ENCODE measurements at regions not wholly inside any gene's neighbourhood (a gene's known extent, or its start where the extent isn't known, plus 50 kb on each side); places are given as distances from the start of the nearest gene placed in this dataset.

DNA sequence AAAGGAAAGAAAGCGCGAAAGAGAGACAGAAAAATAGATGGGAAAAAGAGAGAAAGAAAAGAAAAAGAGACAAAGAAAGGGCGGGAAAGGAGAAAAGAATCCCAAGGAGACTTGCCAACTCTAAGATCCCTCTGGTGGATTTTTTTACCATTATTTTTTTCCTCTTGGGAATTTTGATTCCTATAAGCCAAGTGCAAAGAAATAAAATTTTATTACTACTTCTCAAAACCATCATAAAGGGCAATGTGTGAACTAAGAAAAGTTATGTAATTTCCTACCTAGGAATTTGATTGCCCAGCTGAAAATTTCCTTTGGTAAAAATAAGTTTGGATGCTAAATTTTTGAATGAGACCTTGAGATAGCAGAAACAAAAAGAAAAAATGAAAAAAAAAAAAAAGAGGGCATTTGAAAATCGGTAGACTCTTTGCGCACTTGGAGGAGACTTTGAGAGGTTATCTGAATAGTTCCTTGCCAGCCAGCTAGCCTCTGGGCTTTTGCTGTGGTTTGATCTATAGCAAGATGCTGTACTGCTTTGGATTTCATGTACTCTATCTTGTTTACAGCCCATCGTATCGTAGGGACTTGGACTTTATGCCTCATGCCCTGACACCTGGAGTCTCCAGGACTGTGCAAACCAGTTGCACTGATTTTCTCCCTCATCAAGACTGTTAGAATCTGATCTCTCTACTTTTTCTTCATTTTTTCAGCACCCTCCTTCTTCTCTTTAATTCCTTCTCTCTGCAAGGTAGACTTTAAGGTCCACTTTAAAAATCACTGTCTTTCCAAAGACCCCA lies 535.4 kb upstream of the MKI67 start:
- no peak overlapping the region for H3K4me3 ChIP-seq (ENCODE audit: low read depth in 1 of 2, low read length in 2 of 2)
- H3K9me3 ChIP-seq (ENCODE audit: low read length) = no peaks in the 10 kb centered on the region
- H3K4me1 ChIP-seq (ENCODE audit: insufficient read depth, low read length) = no peaks in the 10 kb centered on the region
- H3K27me3 ChIP-seq (ENCODE audit: control insufficient read depth in 1 of 2, insufficient read depth in 2 of 2, low read length in 2 of 2) = no peaks in the 10 kb centered on the region
- no peaks in the 10 kb centered on the region for H3K36me3 ChIP-seq (ENCODE audit: insufficient read depth, low read length)
- no peak overlapping the region for H3K27ac ChIP-seq (ENCODE audit: low read depth, low read length)
- no peak overlapping the region for H3K9ac ChIP-seq (ENCODE audit: low read length)

DNA sequence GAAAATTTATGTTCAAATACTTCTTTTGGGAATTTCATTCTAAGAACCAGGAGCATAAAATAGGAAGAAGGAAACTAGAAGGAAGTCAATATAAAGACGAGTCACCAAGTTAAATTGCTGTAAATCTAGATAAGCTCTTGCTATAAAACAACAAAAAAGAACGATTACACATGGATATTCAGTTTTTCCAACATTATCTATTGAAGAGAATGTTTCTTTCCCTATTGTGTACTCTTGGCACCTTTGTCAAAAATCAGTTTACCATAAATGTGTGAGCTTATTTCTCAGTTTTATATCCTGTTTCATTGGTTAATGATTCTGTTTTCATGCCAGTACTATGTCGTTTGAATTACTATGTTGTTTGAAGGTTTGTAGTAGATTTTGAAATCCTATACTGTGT lies 536.3 kb upstream of the MKI67 start:
- Histone ChIP-seq H3K27ac (ENCODE audit: low read depth, low read length) (no peak overlapping the region), H3K9me3 (ENCODE audit: low read length) (no peaks in the 10 kb centered on the region), H3K36me3 (ENCODE audit: insufficient read depth, low read length) (no peaks in the 10 kb centered on the region), H3K27me3 (ENCODE audit: control insufficient read depth in 1 of 2, insufficient read depth in 2 of 2, low read length in 2 of 2) (no peaks in the 10 kb centered on the region), H3K9ac (ENCODE audit: low read length) (no peak overlapping the region), H3K4me3 (ENCODE audit: low read depth in 1 of 2, low read length in 2 of 2) (no peak overlapping the region), H3K4me1 (ENCODE audit: insufficient read depth, low read length) (no peaks in the 10 kb centered on the region)

DNA sequence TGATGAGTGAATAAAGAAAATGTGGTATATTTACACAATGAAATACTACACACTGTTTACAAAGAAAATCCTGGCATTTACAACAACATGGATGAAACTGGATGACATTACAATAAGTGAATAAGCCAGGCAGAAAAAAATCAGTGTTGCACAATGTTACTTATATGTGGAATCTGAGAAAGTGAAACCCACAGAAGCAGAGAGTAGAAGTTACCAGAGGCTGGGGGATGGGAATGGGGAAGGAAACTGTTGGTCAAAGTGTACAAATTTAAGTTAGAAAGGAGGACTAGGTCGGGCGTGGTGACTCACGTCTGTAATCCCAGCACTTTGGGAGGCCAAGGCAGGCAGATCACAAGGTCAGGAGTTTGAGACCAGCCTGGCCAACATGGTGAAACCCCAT lies 538.5 kb upstream of the MKI67 start:
- Histone ChIP-seq H3K27ac (ENCODE audit: low read depth, low read length) (no peak overlapping the region), H3K4me1 (ENCODE audit: insufficient read depth, low read length) (no peaks in the 10 kb centered on the region), H3K36me3 (ENCODE audit: insufficient read depth, low read length) (no peaks in the 10 kb centered on the region), H3K4me3 (ENCODE audit: low read depth in 1 of 2, low read length in 2 of 2) (no peak overlapping the region), H3K9ac (ENCODE audit: low read length) (no peak overlapping the region), H3K9me3 (ENCODE audit: low read length) (no peaks in the 10 kb centered on the region), H3K27me3 (ENCODE audit: control insufficient read depth in 1 of 2, insufficient read depth in 2 of 2, low read length in 2 of 2) (no peaks in the 10 kb centered on the region)

DNA sequence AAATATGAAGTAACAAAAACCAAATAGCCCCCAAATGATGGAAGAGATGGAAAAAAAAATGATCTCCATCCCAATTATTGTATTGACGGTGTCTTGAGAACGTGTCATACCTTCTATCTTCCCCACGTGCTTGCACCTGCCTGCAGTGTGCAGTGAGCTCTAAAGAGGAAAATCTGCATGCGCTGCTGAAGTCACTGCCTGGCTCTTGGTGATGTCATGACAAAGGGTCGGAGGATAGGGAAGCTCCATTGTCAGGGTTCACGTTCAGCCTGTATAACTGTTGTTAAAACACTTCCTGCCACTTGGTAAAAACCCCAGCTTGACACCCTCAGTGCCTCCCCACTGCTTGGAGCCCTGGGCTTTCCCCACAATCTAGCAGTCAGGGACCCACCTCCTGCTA lies 549.2 kb upstream of the MKI67 start:
- H3K9me3 ChIP-seq (ENCODE audit: low read length) = no peaks in the 10 kb centered on the region
- H3K4me3 ChIP-seq (ENCODE audit: low read depth in 1 of 2, low read length in 2 of 2) = no peak overlapping the region
- no peaks in the 10 kb centered on the region for H3K4me1 ChIP-seq (ENCODE audit: insufficient read depth, low read length)
- H3K27me3 ChIP-seq (ENCODE audit: control insufficient read depth in 1 of 2, insufficient read depth in 2 of 2, low read length in 2 of 2) = no peaks in the 10 kb centered on the region
- H3K9ac ChIP-seq (ENCODE audit: low read length) = no peak overlapping the region
- H3K27ac ChIP-seq (ENCODE audit: low read depth, low read length) = no peak overlapping the region
- no peaks in the 10 kb centered on the region for H3K36me3 ChIP-seq (ENCODE audit: insufficient read depth, low read length)

DNA sequence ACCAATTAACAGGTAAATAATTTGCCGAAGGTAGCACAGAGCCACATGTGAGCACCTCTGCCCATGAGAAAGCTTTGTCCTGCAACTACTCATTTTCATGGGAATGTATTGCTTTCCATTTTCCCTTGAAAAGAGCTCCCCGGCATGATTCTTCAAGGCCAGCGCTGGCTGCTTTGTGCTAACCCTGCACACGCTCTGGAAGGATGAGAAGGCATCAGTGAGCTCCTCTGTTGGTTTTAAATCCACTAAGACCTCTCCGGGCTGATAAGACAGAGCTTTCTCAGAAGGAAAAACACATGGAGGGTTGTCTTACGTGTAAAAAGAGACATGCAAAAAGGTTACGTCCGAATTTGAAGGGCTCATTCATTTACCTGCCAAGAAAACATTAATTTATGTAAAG lies 553.9 kb upstream of the MKI67 start:
- no peak overlapping the region for H3K4me3 ChIP-seq (ENCODE audit: low read depth in 1 of 2, low read length in 2 of 2)

DNA sequence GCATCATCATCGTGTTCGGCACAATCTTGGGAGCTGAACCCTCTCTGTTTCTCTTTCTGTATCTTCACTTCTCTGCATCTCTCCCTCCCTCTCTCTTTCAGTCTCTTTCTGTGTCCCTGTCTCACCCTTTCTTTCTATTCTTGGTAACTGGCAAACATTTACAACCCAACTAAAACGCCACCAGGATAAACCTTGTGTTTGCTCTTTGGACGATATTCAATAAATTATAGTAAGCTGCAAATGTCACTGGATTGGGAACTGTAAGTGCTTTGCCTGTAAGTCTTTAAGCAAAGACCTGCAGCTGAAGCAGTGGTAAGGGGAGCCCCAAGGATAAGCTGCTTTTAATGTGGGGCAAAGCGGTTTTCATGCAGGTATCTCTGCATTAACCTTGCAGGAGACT lies 558.0 kb upstream of the MKI67 start:
- H3K27ac ChIP-seq (ENCODE audit: low read depth, low read length) = no peak overlapping the region
- no peaks in the 10 kb centered on the region for H3K9me3 ChIP-seq (ENCODE audit: low read length)
- H3K4me1 ChIP-seq (ENCODE audit: insufficient read depth, low read length) = peaks cover 23% of the 10 kb centered on the region
- H3K27me3 ChIP-seq (ENCODE audit: control insufficient read depth in 1 of 2, insufficient read depth in 2 of 2, low read length in 2 of 2) = no peaks in the 10 kb centered on the region
- no peak overlapping the region for H3K9ac ChIP-seq (ENCODE audit: low read length)
- H3K4me3 ChIP-seq (ENCODE audit: low read depth in 1 of 2, low read length in 2 of 2) = no peak overlapping the region
- H3K36me3 ChIP-seq (ENCODE audit: insufficient read depth, low read length) = no peaks in the 10 kb centered on the region

More for the DNA sequence above, 553.9 kb upstream of the MKI67 start:
- no peak overlapping the region for H3K9ac ChIP-seq (ENCODE audit: low read length)
- peaks cover 7% of the 10 kb centered on the region for H3K4me1 ChIP-seq (ENCODE audit: insufficient read depth, low read length)
- H3K27me3 ChIP-seq (ENCODE audit: control insufficient read depth in 1 of 2, insufficient read depth in 2 of 2, low read length in 2 of 2) = no peaks in the 10 kb centered on the region
- no peaks in the 10 kb centered on the region for H3K36me3 ChIP-seq (ENCODE audit: insufficient read depth, low read length)
- no peaks in the 10 kb centered on the region for H3K9me3 ChIP-seq (ENCODE audit: low read length)
- H3K27ac ChIP-seq (ENCODE audit: low read depth, low read length) = no peak overlapping the region

DNA sequence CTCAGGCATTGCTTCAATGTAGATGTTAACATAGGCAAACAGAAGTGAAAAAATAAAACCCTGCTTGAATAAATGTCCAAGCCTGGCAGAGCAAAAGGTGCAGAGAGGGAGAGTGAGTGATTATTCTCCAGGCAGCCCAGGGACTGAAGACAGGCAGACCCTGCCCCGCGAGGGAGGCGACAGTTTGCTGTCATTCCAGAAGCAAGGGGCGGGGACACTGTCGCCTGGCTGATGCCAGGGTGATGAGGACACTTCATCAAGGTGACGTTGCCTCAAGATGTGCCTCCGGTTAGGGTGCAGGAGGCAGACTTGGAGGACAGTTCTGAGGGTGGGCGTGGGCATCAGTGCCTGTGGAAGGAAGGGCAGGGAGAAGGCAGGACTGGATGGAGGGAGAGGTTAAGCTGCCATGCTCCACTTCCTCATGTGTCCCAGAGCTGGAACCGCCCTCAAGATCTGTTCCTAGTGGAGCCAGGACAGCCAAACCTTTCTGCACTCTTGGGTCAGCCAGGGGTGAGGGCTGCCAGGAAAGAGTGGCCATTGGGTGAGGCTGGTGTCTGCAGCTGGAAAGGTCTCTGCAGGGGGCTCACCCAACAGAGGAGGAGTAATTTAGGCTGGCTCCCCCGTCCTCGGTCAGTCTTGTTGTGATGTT lies 560.5 kb upstream of the MKI67 start:
- H3K9ac ChIP-seq (ENCODE audit: low read length) = no peak overlapping the region
- no peak overlapping the region for H3K27ac ChIP-seq (ENCODE audit: low read depth, low read length)
- no peak overlapping the region for H3K4me3 ChIP-seq (ENCODE audit: low read depth in 1 of 2, low read length in 2 of 2)
- no peaks in the 10 kb centered on the region for H3K27me3 ChIP-seq (ENCODE audit: control insufficient read depth in 1 of 2, insufficient read depth in 2 of 2, low read length in 2 of 2)
- no peaks in the 10 kb centered on the region for H3K9me3 ChIP-seq (ENCODE audit: low read length)
- no peaks in the 10 kb centered on the region for H3K36me3 ChIP-seq (ENCODE audit: insufficient read depth, low read length)
- H3K4me1 ChIP-seq (ENCODE audit: insufficient read depth, low read length) = peaks cover 23% of the 10 kb centered on the region

DNA sequence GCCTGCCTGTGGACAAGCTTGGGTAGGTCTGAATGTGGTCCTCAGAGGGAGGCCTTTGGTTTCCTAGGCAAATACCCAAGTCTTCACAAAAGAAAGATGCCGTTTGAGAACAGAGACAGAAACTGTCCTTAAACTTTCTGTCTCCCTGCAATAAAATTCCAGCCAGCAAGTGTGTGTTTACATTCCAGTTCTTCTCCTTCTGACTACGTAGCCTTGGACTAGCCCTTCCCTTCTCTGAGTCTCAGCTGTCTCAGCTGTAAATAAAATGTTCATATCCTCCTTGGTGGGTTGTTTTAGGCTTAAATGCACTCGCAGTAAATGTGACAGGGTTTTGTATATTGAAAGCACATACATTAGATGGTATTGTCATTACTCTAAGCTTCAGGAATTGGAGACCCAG lies 561.2 kb upstream of the MKI67 start:
- H3K9ac ChIP-seq (ENCODE audit: low read length) = no peak overlapping the region
- no peak overlapping the region for H3K4me3 ChIP-seq (ENCODE audit: low read depth in 1 of 2, low read length in 2 of 2)
- H3K27ac ChIP-seq (ENCODE audit: low read depth, low read length) = no peak overlapping the region
- no peaks in the 10 kb centered on the region for H3K27me3 ChIP-seq (ENCODE audit: control insufficient read depth in 1 of 2, insufficient read depth in 2 of 2, low read length in 2 of 2)
- no peaks in the 10 kb centered on the region for H3K9me3 ChIP-seq (ENCODE audit: low read length)
- peaks cover 23% of the 10 kb centered on the region for H3K4me1 ChIP-seq (ENCODE audit: insufficient read depth, low read length)
- H3K36me3 ChIP-seq (ENCODE audit: insufficient read depth, low read length) = no peaks in the 10 kb centered on the region

DNA sequence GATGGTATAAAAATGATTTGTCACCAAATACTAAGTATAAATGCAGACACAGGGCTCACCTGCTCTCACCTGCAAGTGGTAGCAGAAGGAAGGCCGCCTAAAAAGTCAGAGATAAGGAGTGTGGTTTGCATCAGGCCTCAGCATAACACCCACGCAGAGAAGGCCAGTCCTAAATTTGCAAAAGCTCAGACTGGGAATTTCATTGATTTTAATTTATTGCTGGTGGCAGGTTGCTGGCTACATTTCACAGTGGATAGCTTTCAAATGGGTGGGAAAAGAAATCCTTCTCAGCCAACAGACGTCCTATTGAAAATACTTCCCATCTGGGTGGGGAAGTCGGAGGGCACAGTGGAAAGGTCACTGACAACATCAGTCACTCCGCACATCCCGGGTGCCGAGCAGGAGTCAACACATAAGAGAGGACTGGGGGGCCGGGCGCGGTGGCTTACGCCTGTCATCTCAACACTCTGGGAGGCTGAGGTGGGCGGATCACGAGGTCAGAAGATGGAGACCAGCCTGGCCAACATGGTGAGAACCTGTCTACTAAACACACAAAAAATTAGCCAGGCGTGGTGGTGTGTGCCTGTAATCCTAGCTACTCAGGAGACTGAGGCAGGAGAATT lies 561.8 kb upstream of the MKI67 start:
- H3K4me1 ChIP-seq (ENCODE audit: insufficient read depth, low read length) = peaks cover 22% of the 10 kb centered on the region
- no peak overlapping the region for H3K27ac ChIP-seq (ENCODE audit: low read depth, low read length)
- H3K36me3 ChIP-seq (ENCODE audit: insufficient read depth, low read length) = no peaks in the 10 kb centered on the region
- H3K9me3 ChIP-seq (ENCODE audit: low read length) = no peaks in the 10 kb centered on the region
- no peak overlapping the region for H3K4me3 ChIP-seq (ENCODE audit: low read depth in 1 of 2, low read length in 2 of 2)
- no peaks in the 10 kb centered on the region for H3K27me3 ChIP-seq (ENCODE audit: control insufficient read depth in 1 of 2, insufficient read depth in 2 of 2, low read length in 2 of 2)
- H3K9ac ChIP-seq (ENCODE audit: low read length) = no peak overlapping the region

DNA sequence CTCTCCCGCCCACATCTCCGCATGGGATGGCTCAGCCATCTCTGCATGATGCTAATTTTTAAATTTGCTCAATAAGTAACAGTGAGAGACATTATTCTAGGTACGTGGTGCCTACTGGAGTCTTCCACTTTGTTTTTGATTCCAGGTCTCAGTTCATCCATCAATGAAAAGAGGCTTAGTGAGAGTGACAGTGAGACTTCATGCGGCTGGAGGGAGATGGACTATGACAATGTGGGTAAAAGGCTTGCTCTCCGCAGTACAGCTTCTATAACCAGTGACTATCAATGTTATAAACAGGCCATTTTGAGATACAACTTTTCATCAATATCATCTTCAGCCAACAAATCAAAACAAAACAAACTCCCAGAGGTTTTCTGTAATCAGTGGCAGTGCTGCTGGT lies 563.4 kb upstream of the MKI67 start:
- H3K27me3 ChIP-seq (ENCODE audit: control insufficient read depth in 1 of 2, insufficient read depth in 2 of 2, low read length in 2 of 2) = no peaks in the 10 kb centered on the region
- H3K4me3 ChIP-seq (ENCODE audit: low read depth in 1 of 2, low read length in 2 of 2) = no peak overlapping the region
- H3K9me3 ChIP-seq (ENCODE audit: low read length) = no peaks in the 10 kb centered on the region
- H3K9ac ChIP-seq (ENCODE audit: low read length) = no peak overlapping the region
- H3K36me3 ChIP-seq (ENCODE audit: insufficient read depth, low read length) = no peaks in the 10 kb centered on the region
- H3K27ac ChIP-seq (ENCODE audit: low read depth, low read length) = no peak overlapping the region
- peaks cover 17% of the 10 kb centered on the region for H3K4me1 ChIP-seq (ENCODE audit: insufficient read depth, low read length)

DNA sequence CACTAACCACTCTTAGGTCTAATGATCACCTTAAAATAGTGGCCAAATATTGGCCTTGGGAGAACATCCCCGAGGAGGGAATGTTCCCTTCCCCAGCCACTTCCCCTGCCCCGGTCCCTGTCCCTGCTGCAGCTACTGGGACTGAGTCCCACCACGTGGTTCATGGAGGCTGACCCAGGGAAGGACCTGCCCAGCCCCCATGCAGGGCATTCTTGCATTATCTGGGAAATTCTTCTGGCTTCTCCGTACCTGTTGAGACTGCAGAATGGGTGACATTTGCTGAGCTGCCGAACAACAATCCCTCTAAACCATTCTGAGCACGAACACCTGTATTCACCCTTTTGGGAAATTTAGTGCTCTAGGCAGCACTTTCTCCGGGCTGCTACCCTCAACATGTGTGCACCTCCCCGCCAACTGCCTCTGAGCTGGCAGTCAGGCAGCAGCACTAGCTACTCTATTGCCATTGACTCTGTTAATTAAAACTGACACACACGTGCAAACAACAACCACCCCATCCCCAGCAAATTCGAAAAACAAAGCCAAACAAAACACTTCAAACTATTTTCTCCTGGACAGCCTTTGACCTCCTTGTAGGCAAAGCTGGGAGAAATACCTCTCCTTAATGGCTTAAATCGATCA lies 567.4 kb upstream of the MKI67 start:
- Histone ChIP-seq H3K9ac (ENCODE audit: low read length) (no peak overlapping the region), H3K4me3 (ENCODE audit: low read depth in 1 of 2, low read length in 2 of 2) (no peak overlapping the region), H3K27me3 (ENCODE audit: control insufficient read depth in 1 of 2, insufficient read depth in 2 of 2, low read length in 2 of 2) (no peaks in the 10 kb centered on the region), H3K4me1 (ENCODE audit: insufficient read depth, low read length) (no peaks in the 10 kb centered on the region), H3K36me3 (ENCODE audit: insufficient read depth, low read length) (no peaks in the 10 kb centered on the region), H3K27ac (ENCODE audit: low read depth, low read length) (no peak overlapping the region), H3K9me3 (ENCODE audit: low read length) (no peaks in the 10 kb centered on the region)

All from muscle layer of colon (tissue), 2 donors.